K562 (cell line): ENCODE measurements at regions not wholly inside any gene's neighbourhood (a gene's known extent, or its start where the extent isn't known, plus 50 kb on each side); places are given as distances from the start of the nearest gene placed in this dataset.

Experiments
- LARP7 ChIP-seq: fragments of 450-650 bp; IDR thresholded peaks from 2 replicates; pipeline ENCODE4 v1.6.1; 2016
- SIN3A ChIP-seq, 2 experiments: fragments of 150-350 bp in 1 of 2; IDR thresholded peaks; 2 replicates each; pipeline ENCODE4 v1.6.1; 2011 to 2016; ENCODE audit warnings: borderline replicate concordance in 2 of 2, low read depth in 2 of 2, low read length in 2 of 2, mild to moderate bottlenecking in 2 of 2, moderate library complexity in 2 of 2; ENCODE audit not compliant: control insufficient read depth in 1 of 2
- U2AF1 ChIP-seq: fragments of 200-400 bp; formaldehyde crosslinking; optimal IDR thresholded peaks from 2 replicates; pipeline ENCODE3; 2017; ENCODE audit warnings: mild to moderate bottlenecking, low read depth, low read length, moderate library complexity
- ZEB2 ChIP-seq: fragments of 450-650 bp; IDR thresholded peaks from 2 replicates; pipeline ENCODE4 v1.6.1; 2016
- TF ChIP-seq, protein P1 (sequence below): sonication (generic); formaldehyde crosslinking; IDR thresholded peaks from 2 replicates; pipeline ENCODE4 v1.8.0; 2022; ENCODE audit warnings: mild to moderate bottlenecking, missing genetic modification reagents
- TF ChIP-seq, protein P2 (sequence below): fragments of 250-450 bp; sonication (Bioruptor Pico); IDR thresholded peaks from 2 replicates; pipeline ENCODE4 v1.5.0; 2021; ENCODE audit warnings: mild to moderate bottlenecking, borderline replicate concordance

- TF ChIP-seq, protein P1, sequence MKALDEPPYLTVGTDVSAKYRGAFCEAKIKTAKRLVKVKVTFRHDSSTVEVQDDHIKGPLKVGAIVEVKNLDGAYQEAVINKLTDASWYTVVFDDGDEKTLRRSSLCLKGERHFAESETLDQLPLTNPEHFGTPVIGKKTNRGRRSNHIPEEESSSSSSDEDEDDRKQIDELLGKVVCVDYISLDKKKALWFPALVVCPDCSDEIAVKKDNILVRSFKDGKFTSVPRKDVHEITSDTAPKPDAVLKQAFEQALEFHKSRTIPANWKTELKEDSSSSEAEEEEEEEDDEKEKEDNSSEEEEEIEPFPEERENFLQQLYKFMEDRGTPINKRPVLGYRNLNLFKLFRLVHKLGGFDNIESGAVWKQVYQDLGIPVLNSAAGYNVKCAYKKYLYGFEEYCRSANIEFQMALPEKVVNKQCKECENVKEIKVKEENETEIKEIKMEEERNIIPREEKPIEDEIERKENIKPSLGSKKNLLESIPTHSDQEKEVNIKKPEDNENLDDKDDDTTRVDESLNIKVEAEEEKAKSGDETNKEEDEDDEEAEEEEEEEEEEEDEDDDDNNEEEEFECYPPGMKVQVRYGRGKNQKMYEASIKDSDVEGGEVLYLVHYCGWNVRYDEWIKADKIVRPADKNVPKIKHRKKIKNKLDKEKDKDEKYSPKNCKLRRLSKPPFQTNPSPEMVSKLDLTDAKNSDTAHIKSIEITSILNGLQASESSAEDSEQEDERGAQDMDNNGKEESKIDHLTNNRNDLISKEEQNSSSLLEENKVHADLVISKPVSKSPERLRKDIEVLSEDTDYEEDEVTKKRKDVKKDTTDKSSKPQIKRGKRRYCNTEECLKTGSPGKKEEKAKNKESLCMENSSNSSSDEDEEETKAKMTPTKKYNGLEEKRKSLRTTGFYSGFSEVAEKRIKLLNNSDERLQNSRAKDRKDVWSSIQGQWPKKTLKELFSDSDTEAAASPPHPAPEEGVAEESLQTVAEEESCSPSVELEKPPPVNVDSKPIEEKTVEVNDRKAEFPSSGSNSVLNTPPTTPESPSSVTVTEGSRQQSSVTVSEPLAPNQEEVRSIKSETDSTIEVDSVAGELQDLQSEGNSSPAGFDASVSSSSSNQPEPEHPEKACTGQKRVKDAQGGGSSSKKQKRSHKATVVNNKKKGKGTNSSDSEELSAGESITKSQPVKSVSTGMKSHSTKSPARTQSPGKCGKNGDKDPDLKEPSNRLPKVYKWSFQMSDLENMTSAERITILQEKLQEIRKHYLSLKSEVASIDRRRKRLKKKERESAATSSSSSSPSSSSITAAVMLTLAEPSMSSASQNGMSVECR (CRISPR knock-in tag) = no peak
- no peak for TF ChIP-seq LARP7
- no peak for TF ChIP-seq ZEB2
- TF ChIP-seq, protein P2, sequence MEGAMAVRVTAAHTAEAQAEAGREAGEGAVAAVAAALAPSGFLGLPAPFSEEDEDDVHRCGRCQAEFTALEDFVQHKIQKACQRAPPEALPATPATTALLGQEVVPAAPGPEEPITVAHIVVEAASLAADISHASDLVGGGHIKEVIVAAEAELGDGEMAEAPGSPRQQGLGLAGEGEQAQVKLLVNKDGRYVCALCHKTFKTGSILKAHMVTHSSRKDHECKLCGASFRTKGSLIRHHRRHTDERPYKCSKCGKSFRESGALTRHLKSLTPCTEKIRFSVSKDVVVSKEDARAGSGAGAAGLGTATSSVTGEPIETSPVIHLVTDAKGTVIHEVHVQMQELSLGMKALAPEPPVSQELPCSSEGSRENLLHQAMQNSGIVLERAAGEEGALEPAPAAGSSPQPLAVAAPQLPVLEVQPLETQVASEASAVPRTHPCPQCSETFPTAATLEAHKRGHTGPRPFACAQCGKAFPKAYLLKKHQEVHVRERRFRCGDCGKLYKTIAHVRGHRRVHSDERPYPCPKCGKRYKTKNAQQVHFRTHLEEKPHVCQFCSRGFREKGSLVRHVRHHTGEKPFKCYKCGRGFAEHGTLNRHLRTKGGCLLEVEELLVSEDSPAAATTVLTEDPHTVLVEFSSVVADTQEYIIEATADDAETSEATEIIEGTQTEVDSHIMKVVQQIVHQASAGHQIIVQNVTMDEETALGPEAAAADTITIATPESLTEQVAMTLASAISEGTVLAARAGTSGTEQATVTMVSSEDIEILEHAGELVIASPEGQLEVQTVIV (CRISPR knock-in tag) = no peak
- no peak for TF ChIP-seq U2AF1
- no peak for TF ChIP-seq SIN3A (IDR thresholded peaks at IDR 0.05; ENCODE audit: borderline replicate concordance in 2 of 2, control insufficient read depth in 1 of 2, low read depth in 2 of 2, low read length in 2 of 2)
Measured at GRCh38 chr1:113223040-113223439, 150.0 kb downstream of the LRIG2 start (continued).
